NOMO-1 treated with DMSO at 0.1 percent for 48 hours (cell line): ENCODE measurements at regions not wholly inside any gene's neighbourhood (a gene's known extent, or its start where the extent isn't known, plus 50 kb on each side); places are given as distances from the start of the nearest gene placed in this dataset.

ENCODE experiments used
- DNase-seq: peaks from one replicate; lab custom pipeline; 2025; ENCODE audit not compliant: unreplicated experiment; lab: John Stamatoyannopoulos, UW

DNA sequence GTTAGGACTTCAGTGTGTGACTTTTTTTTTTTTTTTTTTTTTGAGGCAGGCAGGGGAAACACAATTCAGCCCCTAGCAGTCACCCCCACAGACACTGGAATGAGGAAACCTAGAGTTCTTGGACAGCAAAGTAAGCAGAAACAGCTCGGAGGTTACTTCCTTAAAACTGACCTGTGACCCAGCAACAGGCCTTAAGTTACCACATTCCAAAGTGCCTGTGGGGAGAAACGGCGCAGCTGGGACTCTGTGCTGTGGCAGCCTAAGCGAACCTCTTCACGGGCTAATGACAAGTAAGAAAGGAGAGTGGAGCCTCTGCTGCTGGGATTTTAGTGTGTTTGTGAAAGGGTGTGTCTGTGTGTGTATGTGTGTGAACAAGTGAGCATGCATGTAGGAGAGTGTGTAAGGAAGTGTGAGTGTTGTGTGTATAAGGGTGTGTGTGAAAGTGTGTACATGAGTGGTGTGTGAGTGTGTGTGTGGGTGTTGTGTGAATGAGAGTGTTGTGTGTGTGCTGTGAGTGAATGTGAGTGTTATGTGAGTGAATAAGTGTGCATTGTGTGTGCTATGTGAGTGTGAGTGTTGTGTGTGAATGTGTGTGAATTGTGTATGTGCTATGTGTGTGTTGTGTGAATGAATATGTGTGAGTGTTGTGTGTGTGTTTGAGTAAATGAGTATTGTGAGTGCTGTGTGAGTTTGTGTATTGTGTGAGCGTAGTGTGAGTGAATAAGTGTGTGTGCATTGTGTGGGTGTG lies 180.8 kb downstream of the BRINP2 start:
- DNase-seq = peak; percentile 70

DNA sequence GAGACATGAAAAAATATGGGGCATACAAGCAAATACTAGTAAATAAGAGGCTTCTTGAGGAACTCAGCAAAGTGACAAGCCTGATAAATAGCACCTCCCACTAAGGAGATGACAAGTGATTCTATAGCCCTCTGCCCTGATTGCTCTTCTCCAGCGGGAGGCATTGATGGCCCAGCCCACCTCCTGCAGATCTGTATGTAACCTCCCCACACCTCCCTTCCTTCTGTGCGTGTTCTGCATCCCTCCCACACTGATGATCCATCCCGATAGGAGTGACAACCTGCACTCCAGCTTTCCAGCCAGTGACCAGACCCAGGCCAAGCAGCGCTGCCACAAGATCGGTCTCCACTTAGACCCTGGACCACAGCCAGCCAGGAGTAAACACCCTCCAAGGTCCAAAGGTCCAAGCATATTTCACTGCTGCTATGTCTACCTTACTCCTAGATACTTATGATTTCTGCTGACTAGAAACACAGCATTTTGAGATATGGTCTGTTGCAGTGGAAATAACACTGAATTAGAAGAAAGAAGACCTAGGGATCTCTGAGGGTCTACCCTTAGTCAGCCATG lies 176.1 kb downstream of the BRINP2 start:
- no peak for DNase-seq

DNA sequence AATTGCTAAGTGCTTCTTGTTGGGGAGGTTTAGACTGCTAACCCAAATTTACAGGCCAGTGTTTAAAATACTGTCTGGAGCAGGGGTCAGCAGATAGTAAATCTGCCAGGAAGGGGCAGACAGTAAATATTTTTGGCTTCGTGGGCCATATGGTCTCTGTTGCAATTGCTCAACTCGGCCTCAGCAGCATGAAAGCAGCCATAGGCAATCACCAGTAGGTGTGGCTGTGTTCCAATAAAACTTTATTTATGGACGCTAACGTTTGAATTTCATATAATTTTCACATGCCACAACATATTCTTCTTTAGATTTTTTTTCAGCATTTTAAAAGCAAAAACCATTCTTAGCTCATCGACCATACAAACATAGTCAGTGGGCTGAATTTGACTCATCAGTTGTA lies 172.7 kb downstream of the BRINP2 start:
- DNase-seq = no peak

DNA sequence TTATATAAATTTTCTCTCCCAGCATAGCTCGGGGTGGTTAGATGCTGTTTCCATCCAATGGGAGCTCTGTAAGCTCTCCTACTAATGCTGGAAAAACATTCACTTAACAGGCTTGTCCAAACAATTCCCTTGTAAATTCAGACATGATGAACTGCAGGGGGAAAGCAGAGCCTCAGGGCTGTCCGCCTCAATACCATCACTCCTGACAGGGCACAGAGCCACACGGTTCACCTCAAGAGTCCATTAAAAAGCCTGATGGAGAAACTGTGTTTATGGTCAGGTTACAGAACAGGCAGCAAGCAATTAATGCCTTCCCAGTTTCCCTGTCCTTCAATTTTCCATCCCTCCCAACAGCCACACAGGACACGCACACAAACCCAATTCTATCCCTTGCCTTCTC lies 171.0 kb downstream of the BRINP2 start:
- DNase-seq = no peak

DNA sequence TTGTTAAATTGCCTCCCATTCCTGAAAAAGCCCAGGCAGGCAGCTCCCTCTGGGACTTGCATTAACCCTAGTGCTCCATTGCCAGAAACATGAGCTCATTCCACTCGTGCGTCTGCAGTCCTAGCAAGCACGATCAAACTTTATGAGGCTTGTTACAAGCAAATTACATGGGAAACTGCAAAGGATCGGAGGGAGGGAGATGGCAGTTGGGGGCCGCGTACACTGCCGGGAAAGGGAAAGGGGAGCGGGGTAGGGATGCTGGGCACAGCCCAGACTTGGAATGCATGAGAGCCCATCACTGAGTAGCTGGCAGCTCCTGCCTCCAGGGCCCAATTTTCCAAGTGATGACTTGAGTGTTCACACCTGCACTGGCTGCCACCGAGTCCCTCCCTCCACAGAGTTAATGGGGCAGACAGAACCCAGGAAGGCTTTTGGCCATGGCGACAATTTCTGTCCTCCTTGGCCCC lies 169.9 kb downstream of the BRINP2 start:
- DNase-seq = no peak

DNA sequence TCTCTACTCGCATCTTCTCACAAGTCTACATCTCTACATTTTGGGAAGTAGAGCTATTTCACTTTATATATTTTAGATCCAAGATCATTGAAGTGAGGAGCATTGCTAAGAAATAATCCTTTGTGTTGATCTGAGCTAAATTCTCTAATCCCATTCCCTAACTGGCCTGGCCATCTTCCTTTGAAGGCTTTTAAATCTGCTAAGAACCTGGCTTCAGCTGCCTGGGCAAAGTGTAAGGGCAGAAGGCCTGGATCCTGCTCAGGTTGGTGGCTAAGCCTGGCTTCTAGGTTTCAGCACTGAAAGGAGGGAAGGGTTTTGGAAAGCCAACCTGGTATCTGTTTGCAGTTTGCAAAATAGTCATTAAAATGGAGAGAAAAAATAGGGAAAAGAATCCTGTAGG lies 167.6 kb downstream of the BRINP2 start:
- DNase-seq = no peak

DNA sequence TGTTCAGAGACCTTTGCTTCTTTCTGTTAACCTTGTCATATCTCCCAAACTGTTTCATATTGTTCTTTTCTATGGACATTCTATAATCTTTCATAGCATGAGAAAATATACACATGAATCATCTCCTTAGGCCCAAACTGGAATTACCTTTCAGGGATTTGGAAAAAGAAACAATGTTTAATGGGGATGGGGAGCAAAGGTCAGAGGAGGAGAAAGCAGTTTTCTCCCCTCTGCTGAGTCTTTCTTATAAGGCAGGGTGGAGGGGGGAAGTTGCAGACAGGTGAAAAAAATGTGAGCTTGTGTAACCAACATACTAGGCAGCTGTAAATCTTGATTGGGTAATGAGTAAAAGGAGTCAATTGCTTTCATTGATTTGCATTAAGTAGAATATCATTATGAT lies 164.1 kb downstream of the BRINP2 start:
- no peak for DNase-seq

DNA sequence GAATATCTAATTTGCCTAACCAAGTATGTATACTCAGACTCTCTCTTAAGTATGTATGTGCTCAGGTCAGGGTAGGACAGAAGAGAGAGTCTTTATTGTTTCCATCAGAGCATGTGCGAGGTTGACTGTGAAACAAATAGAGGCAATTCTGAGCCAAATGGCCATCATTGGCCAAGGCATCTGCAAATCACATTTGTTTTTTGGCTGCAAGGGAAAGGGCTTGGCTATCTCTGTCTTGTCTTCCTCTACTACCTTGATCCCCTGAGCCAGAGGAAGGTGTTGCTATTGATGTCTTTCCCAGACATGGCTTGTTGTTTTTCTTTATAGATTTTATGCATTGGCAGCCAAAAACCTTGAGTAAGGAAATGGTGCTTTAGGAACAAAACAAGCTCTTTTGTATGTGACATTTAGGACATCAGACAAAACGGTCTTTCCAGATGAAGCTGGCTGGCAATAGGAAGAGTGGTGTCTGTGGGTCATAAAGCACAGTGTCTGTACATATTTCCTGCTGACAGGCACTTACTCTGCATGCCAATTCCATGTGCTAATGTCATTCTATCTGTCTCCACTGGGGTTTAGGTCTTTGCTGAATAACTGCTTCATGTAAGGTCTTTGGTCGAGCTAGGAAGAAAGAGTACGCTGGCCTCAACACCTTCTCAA lies 163.3 kb downstream of the BRINP2 start:
- DNase-seq = no peak
